ENCODE measurements at regions not wholly inside any gene's neighbourhood (a gene's known extent, or its start where the extent isn't known, plus 50 kb on each side); places are given as distances from the start of the nearest gene placed in this dataset.

DNA sequence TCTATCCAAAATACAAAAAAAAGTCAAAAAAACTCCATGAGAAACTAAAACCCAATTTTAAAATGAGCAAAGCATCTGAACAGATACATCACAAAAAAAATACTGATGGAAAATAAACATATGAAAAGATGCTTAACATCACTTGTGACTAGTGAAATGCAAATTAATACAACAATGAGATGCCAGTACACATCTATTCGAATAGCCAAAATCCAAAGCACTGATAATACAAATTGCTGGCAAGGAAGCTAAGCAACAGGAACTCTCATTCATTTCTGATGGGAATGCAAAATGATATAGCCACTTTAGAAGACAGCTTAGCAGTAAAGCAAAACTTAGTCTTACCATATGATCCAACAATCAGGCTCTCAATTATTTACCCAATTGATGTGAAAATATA, 190.2 kb upstream of the FN1 start:
- TF ChIP-seq, protein P1, sequence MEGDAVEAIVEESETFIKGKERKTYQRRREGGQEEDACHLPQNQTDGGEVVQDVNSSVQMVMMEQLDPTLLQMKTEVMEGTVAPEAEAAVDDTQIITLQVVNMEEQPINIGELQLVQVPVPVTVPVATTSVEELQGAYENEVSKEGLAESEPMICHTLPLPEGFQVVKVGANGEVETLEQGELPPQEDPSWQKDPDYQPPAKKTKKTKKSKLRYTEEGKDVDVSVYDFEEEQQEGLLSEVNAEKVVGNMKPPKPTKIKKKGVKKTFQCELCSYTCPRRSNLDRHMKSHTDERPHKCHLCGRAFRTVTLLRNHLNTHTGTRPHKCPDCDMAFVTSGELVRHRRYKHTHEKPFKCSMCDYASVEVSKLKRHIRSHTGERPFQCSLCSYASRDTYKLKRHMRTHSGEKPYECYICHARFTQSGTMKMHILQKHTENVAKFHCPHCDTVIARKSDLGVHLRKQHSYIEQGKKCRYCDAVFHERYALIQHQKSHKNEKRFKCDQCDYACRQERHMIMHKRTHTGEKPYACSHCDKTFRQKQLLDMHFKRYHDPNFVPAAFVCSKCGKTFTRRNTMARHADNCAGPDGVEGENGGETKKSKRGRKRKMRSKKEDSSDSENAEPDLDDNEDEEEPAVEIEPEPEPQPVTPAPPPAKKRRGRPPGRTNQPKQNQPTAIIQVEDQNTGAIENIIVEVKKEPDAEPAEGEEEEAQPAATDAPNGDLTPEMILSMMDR (IDR thresholded peaks at IDR 0.05) = no peak
- no peak for TF ChIP-seq POLR2A (IDR thresholded peaks at IDR 0.05)
